ENCODE measurements at regions not wholly inside any gene's neighbourhood (a gene's known extent, or its start where the extent isn't known, plus 50 kb on each side); places are given as distances from the start of the nearest gene placed in this dataset.
A peak's percentile ranks its signal among the peaks of the same experiment; 100 is the strongest.

- DNase-seq (ENCODE audit: low read depth) (no peak), FAIRE-seq (no peak)
- no peaks in the 10 kb centered on the region for H3K36me3 ChIP-seq (ENCODE audit: control insufficient read depth, insufficient read depth, low read length)
- peaks cover 16% of the 10 kb centered on the region for H3K27me3 ChIP-seq (ENCODE audit: control insufficient read depth, insufficient read depth, low read length)
- H3K4me3 ChIP-seq (ENCODE audit: low read depth, low read length): no peak overlapping the region
- TF ChIP-seq CTCF (IDR thresholded peaks at IDR 0.05; ENCODE audit: insufficient read depth, low read length, severe bottlenecking): no peak
These were observed 103.2 kb upstream of the DIO3 start for GRCh38 chr14:101457936-101458740.

GRCh38 chr14:101458741-101459550 is 102.3 kb upstream of the DIO3 start:
- TF ChIP-seq CTCF (IDR thresholded peaks at IDR 0.05; ENCODE audit: insufficient read depth, low read length, severe bottlenecking): no peak
- Histone ChIP-seq H3K36me3 (ENCODE audit: control insufficient read depth, insufficient read depth, low read length) (no peaks in the 10 kb centered on the region), H3K27me3 (ENCODE audit: control insufficient read depth, insufficient read depth, low read length) (peaks cover 16% of the 10 kb centered on the region), H3K4me3 (ENCODE audit: low read depth, low read length) (no peak overlapping the region)
- DNase-seq (ENCODE audit: low read depth) (no peak), FAIRE-seq (no peak)

GRCh38 chr14:101459551-101459900 is 101.8 kb upstream of the DIO3 start:
- no peak for TF ChIP-seq CTCF (IDR thresholded peaks at IDR 0.05; ENCODE audit: insufficient read depth, low read length, severe bottlenecking)
- peaks cover 16% of the 10 kb centered on the region for H3K27me3 ChIP-seq (ENCODE audit: control insufficient read depth, insufficient read depth, low read length)
- FAIRE-seq (no peak), DNase-seq (ENCODE audit: low read depth) (no peak)
- H3K4me3 ChIP-seq (ENCODE audit: low read depth, low read length): no peak overlapping the region
- no peaks in the 10 kb centered on the region for H3K36me3 ChIP-seq (ENCODE audit: control insufficient read depth, insufficient read depth, low read length)

- peaks cover 15% of the 10 kb centered on the region for H3K27me3 ChIP-seq (ENCODE audit: control insufficient read depth, insufficient read depth, low read length)
- FAIRE-seq (no peak), DNase-seq (ENCODE audit: low read depth) (no peak)
- TF ChIP-seq CTCF (IDR thresholded peaks at IDR 0.05; ENCODE audit: insufficient read depth, low read length, severe bottlenecking): no peak
- H3K36me3 ChIP-seq (ENCODE audit: control insufficient read depth, insufficient read depth, low read length): no peaks in the 10 kb centered on the region
- H3K4me3 ChIP-seq (ENCODE audit: low read depth, low read length): no peak overlapping the region
These were observed 100.8 kb upstream of the DIO3 start for GRCh38 chr14:101460521-101460920.

- no peak for DNase-seq (ENCODE audit: low read depth)
- no peak for TF ChIP-seq CTCF (IDR thresholded peaks at IDR 0.05; ENCODE audit: insufficient read depth, low read length, severe bottlenecking)
- FAIRE-seq: peak; percentile 13
- peaks cover 15% of the 10 kb centered on the region for H3K27me3 ChIP-seq (ENCODE audit: control insufficient read depth, insufficient read depth, low read length)
- no peak overlapping the region for H3K4me3 ChIP-seq (ENCODE audit: low read depth, low read length)
- no peaks in the 10 kb centered on the region for H3K36me3 ChIP-seq (ENCODE audit: control insufficient read depth, insufficient read depth, low read length)
These were observed 100.1 kb upstream of the DIO3 start for GRCh38 chr14:101460986-101461750.

Measured in bronchial epithelial cell (primary cell).